Effector memory CD8-positive, alpha-beta T cell (primary cell): ENCODE measurements at regions not wholly inside any gene's neighbourhood (a gene's known extent, or its start where the extent isn't known, plus 50 kb on each side); places are given as distances from the start of the nearest gene placed in this dataset.
"Not testable (repeated sequence)": the region's sequence is repeated elsewhere in the genome, so short reads cannot be mapped to it uniquely, and the experiment has no call there.

Source experiments
- ATAC-seq: fragments of 150-1000 bp; cut with Tn5 transposase; replicated peaks from 2 replicates; pipeline ENCODE4 v1.10.0; 2021; ENCODE audit warnings: mild to moderate bottlenecking, moderate library complexity
- DNase-seq, 3 experiments: peaks; one replicate each; pipeline ENCODE4 v3.0.0; 2021
- H3K27ac Mint-ChIP-seq, 2 donors: one replicate each; pipeline ENCODE4 v1.8.0; 2022; ENCODE audit warnings: mild to moderate bottlenecking in 2 of 2, mixed read lengths in 2 of 2, moderate library complexity in 2 of 2
- H3K27me3 Mint-ChIP-seq, 2 donors: one replicate each; pipeline ENCODE4 v1.8.0; 2022; ENCODE audit warnings: mixed read lengths in 2 of 2
- H3K36me3 Mint-ChIP-seq: one replicate; pipeline ENCODE4 v1.8.0; 2022; ENCODE audit warnings: mild to moderate bottlenecking, moderate library complexity, mixed read lengths; ENCODE audit not compliant: insufficient read depth
- H3K4me1 Mint-ChIP-seq, 2 donors: one replicate each; pipeline ENCODE4 v1.8.0; 2022; ENCODE audit warnings: low read depth in 2 of 2, mixed read lengths in 2 of 2
- H3K4me3 Mint-ChIP-seq, 2 donors: one replicate each; pipeline ENCODE4 v1.8.0; 2022; ENCODE audit warnings: mild to moderate bottlenecking in 2 of 2, mixed read lengths in 2 of 2, moderate library complexity in 2 of 2
- H3K9me3 Mint-ChIP-seq, 2 donors: one replicate each; pipeline ENCODE4 v1.8.0; 2022; ENCODE audit warnings: mixed read lengths in 2 of 2

DNA sequence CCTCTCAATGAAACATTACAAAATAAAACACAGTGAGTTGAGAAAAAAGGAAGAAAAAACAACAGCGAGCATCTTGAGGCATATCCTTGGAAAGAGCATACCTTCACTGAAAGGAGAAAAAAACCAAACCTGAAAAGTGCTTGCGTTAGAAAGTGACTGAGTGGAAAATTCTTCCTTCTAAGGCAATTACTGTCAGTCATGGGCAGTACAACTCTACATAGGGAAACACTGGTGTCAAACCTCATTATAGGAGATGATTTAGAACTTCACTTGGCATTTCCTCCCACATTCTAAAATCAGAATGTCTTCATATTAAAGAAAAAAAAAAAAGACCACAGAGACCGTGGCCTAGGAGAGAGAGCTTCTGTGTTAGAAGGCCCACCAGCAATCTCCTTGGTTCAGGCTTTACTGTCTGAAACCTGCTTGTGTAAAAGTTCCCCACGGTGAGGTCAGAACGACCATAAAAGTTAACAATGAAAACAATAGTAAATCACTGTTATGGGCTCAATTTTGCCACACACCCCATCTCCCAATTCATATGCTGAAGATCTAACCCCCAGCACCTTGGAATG lies 91.1 kb upstream of the CRY1 start:
- no peaks in the 10 kb centered on the region for H3K36me3 Mint-ChIP-seq
- ATAC-seq (no peak), DNase-seq (no peak)

DNA sequence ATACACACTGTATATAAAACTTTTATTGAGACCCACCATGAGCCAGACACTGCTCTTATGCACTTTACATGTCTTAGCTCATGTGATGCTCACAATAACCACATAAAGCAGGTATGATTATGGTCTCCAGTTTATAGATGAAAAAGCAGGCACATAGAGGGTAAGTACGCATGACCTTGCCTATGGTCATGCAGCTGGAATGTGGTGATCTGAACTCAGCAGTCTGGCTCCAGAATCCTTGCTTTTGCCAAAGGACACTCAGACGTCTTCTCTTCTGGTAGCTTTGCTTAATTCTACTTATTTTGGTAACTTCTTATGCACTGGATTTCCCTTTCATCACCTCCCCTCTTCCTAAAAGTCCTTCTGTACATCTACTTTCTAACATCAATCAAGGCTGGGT lies 103.3 kb upstream of the CRY1 start:
- Mint-ChIP-seq H3K27me3 (peaks cover 18 to 25% of the 10 kb centered on the region in 2 donors), H3K27ac (no peak overlapping the region), H3K36me3 (no peaks in the 10 kb centered on the region), H3K4me1 (no peaks in the 10 kb centered on the region), H3K4me3 (no peak overlapping the region), H3K9me3 (peaks cover 0 to 1% of the 10 kb centered on the region in 2 donors)
- no peak for ATAC-seq
- DNase-seq = no peak

More for the DNA sequence above, 91.1 kb upstream of the CRY1 start:
- no peak overlapping the region for H3K4me3 Mint-ChIP-seq
- H3K4me1 Mint-ChIP-seq = no peaks in the 10 kb centered on the region
- H3K27ac Mint-ChIP-seq = peak overlapping the region in 1 of 2 donors; percentile 3
- peaks cover 27 to 55% of the 10 kb centered on the region in 2 donors for H3K27me3 Mint-ChIP-seq
- no peaks in the 10 kb centered on the region for H3K9me3 Mint-ChIP-seq

DNA sequence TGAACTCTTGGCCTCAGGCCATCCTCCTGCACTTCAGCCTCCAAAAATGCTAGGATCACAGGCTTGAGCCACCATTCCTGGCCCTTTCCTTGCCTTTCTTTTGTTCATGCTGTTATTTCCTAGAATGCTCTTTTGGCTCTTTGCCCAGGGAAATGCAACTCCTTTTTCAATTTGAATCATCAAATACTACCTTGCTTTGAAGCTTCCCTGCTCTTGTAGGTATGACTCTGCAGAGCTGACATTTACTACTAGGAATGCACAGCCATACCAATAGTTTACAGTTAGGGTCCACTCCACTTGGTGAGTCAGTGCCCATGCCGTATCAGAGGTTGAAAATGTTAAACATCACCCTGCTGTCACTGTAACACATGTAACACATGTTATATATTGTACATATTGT lies 107.0 kb upstream of the CRY1 start:
- H3K27me3 Mint-ChIP-seq = peaks cover 24 to 25% of the 10 kb centered on the region in 2 donors
- H3K4me1 Mint-ChIP-seq = no peaks in the 10 kb centered on the region
- no peak for DNase-seq
- no peaks in the 10 kb centered on the region for H3K36me3 Mint-ChIP-seq
- no peaks in the 10 kb centered on the region for H3K9me3 Mint-ChIP-seq
- H3K27ac Mint-ChIP-seq = no peak overlapping the region
- no peak overlapping the region for H3K4me3 Mint-ChIP-seq
- ATAC-seq = no peak

DNA sequence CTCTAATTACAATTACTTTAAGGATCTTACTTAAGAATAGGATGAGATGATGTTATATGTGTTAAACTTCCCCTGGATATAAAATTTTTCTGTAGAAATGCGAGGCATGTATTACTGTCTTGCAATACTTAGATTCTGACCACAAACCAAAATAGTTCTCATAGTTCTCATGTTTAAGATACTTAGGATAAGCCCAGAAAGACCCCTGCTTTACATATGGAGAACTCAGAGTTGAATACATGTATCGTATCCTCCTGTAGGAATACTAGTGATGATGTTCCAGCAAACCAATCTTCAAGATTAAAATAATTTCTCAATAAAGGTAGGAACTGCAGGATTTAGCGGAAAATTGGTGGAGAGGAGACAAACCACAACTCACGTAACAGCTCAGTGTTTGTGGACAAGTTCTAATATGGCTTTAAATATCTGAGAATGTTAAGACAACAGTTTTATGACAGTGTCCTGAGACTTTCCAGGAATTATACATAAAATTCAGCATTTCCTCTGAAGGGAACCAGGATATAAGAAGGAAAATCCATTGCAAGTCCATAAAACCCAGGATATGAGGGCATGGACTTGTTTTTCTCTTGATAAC lies 114.7 kb upstream of the CRY1 start:
- Mint-ChIP-seq H3K27me3 (peaks cover 37 to 56% of the 10 kb centered on the region in 2 donors), H3K4me1 (no peaks in the 10 kb centered on the region), H3K27ac (no peak overlapping the region), H3K4me3 (no peak overlapping the region), H3K9me3 (no peaks in the 10 kb centered on the region), H3K36me3 (no peaks in the 10 kb centered on the region)
- DNase-seq (no peak), ATAC-seq (no peak)

DNA sequence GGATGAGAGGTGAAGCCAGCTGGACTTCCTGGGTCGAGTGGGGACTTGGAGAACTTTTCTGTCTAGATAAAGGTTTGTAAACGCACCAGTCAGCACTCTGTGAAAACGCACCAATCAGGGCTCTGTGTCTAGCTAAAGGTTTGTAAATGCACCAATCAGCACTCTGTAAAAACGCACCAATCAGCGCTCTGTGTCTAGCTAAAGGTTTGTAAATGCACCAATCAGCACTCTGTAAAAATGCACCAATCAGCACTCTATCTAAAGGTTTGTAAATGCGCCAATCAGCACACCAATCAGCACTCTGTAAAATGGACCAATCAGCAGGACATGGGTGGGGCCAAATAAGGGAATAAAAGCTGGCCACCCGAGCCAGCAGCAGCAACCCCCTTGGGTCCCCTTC lies 116.4 kb upstream of the CRY1 start:
- not testable (repeated sequence) for H3K4me3 Mint-ChIP-seq, H3K27ac Mint-ChIP-seq, H3K4me1 Mint-ChIP-seq, H3K36me3 Mint-ChIP-seq, ATAC-seq, H3K9me3 Mint-ChIP-seq, DNase-seq
- peaks cover 37 to 56% of the 10 kb centered on the region in 2 donors for H3K27me3 Mint-ChIP-seq

DNA sequence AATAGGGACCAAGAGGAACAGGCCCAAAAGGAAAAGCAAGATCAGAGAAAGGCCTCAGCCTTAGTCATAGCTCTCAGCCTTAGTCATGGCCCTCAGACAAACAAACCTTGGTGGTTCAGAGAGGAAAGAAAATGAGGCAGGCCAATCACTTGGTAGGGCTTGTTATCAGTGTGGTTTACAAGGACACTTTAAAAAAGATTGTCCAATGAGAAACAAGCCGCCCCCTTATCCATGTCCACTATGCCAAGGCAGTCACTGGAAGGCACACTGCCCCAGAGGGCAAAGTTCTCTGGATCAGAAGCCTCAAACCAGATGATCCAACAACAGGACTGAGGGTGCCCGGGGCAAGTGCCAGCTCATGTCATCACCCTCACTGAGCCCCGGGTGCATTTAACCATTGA lies 121.0 kb upstream of the CRY1 start:
- H3K4me3 Mint-ChIP-seq, H3K9me3 Mint-ChIP-seq, DNase-seq, H3K36me3 Mint-ChIP-seq, ATAC-seq, H3K4me1 Mint-ChIP-seq, H3K27ac Mint-ChIP-seq: not testable (repeated sequence)
- peaks cover 28 to 29% of the 10 kb centered on the region in 2 donors for H3K27me3 Mint-ChIP-seq

DNA sequence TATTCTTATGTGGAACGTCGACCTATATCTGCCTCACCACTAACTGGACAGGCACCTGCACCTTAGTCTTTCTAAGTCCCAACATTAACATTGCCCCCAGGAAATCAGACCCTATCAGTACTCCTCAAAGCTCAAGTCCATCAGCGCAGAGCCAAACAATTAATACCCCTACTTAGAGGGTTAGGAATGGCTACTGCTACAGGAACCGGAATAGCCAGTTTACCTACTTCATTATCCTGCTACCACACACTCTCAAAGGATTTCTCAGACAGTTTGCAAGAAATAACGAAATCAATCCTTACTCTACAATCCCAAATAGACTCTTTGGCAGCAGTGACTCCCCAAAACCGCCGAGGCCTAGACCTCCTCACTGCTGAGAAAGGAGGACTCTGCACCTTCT lies 123.1 kb upstream of the CRY1 start:
- DNase-seq, H3K36me3 Mint-ChIP-seq, H3K4me3 Mint-ChIP-seq, H3K9me3 Mint-ChIP-seq, H3K27ac Mint-ChIP-seq, H3K4me1 Mint-ChIP-seq, ATAC-seq: not testable (repeated sequence)
- H3K27me3 Mint-ChIP-seq = peaks cover 20 to 29% of the 10 kb centered on the region in 2 donors

DNA sequence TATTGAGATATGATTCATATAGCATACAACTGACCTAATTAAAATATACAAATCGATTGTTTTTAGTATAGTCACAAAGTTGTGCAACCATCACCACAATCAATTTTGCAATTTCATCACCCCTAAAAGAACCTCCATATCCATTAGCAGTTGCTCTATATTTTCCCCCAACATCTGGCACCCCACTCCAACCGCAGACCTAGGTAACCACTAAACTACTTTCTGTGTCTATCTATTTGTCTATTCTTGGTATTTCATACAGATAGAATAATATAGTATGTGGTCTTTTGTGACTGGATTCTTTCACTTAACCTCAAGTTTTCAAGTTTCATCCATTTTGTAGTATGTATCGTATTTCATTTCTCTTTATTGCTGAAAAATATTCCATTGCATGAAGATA lies 126.0 kb upstream of the CRY1 start:
- H3K27me3 Mint-ChIP-seq = peaks cover 40 to 49% of the 10 kb centered on the region in 2 donors
- H3K27ac Mint-ChIP-seq = no peak overlapping the region
- no peaks in the 10 kb centered on the region for H3K4me1 Mint-ChIP-seq
- no peaks in the 10 kb centered on the region for H3K9me3 Mint-ChIP-seq
- DNase-seq (no peak), ATAC-seq (no peak)
- H3K36me3 Mint-ChIP-seq = no peaks in the 10 kb centered on the region
- no peak overlapping the region for H3K4me3 Mint-ChIP-seq

DNA sequence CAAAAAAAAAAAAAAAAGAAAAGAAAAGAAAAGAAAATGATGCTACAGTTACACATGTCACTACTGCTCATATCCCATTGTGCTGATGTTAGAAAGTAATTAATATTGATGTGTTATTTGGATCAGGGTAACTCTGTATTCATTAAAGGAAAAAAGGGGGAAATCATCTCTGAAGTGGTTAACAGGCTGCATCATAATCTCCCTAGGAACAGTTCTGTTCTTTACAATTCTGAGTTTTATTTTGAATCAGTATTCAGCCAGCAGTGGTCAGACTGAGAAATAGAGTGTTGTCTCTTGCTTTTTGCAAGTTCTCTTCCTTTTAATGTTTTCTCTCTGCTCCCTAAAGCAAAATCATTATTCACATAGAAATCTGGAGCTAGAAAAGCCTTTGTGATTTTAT lies 128.6 kb upstream of the CRY1 start:
- no peak overlapping the region for H3K4me3 Mint-ChIP-seq
- DNase-seq = no peak
- no peak for ATAC-seq
- H3K4me1 Mint-ChIP-seq = no peaks in the 10 kb centered on the region
- H3K27ac Mint-ChIP-seq = no peak overlapping the region
- H3K27me3 Mint-ChIP-seq = peaks cover 41 to 49% of the 10 kb centered on the region in 2 donors
- no peaks in the 10 kb centered on the region for H3K9me3 Mint-ChIP-seq
- H3K36me3 Mint-ChIP-seq = no peaks in the 10 kb centered on the region

DNA sequence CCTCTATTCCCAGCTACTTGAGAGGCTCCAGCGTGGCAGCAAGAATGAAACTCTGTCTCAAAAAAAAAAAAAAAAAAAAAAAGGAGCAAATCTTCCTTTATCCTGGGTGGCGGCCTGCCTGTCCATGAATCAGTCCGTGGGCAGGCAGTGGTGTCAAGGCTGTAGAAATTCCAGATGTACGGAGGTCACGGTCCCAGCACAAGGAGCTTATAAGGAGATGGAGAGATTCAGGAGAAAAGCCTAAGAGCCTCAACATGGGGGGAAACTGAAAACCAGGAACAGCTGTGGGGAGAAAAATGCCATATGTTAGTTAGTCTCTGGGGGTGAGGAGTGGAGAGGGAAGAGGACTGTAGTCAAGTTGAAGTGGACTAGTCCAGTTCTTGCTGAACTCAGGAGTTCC lies 130.5 kb upstream of the CRY1 start:
- no peak overlapping the region for H3K27ac Mint-ChIP-seq
- DNase-seq (no peak), ATAC-seq (no peak)
- no peaks in the 10 kb centered on the region for H3K9me3 Mint-ChIP-seq
- no peaks in the 10 kb centered on the region for H3K4me1 Mint-ChIP-seq
- peaks cover 41 to 49% of the 10 kb centered on the region in 2 donors for H3K27me3 Mint-ChIP-seq
- H3K4me3 Mint-ChIP-seq = no peak overlapping the region
- no peaks in the 10 kb centered on the region for H3K36me3 Mint-ChIP-seq

DNA sequence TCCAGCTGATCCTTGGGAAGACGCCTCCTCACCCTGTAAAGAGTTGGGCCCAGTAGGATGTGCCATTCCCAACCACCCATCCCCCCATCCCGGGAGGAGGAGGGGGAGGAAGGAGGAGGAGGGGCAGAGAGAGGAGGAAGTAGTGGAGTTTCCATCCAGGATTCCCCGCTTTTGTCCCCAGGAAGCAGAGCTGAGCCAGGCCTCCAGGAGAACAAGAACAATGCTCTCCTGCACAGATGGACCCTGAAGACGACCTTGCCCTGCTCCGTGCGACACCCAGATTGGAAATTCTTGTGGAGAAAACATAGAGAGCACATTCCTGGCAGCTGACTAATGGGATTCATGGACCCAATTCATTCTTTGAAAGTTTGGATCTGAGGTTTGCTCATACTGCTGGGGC lies 132.3 kb upstream of the CRY1 start:
- no peaks in the 10 kb centered on the region for H3K4me1 Mint-ChIP-seq
- no peak overlapping the region for H3K27ac Mint-ChIP-seq
- no peaks in the 10 kb centered on the region for H3K9me3 Mint-ChIP-seq
- no peak for ATAC-seq
- no peak for DNase-seq
- peaks cover 34 to 37% of the 10 kb centered on the region in 2 donors for H3K27me3 Mint-ChIP-seq
- no peak overlapping the region for H3K4me3 Mint-ChIP-seq
- H3K36me3 Mint-ChIP-seq = no peaks in the 10 kb centered on the region

DNA sequence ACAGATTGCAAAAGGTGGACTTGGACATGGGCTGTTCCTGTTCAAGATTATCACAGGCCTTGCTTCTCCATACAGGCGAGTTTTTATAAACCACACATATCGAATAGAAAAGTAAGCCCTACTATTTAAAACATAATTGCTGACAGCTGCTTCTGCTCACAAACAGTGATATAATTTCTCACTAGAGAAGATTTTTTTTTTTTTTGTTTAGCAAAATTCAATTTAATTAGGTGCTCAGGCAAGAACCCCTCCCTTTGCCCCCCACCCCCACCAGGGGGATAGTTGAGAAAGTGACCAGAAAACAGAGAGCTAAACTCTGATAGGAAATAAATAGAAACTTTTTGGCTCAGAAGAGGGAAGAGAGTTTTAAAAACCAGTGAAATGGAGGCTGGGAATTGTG lies 132.8 kb upstream of the CRY1 start:
- H3K9me3 Mint-ChIP-seq = no peaks in the 10 kb centered on the region
- DNase-seq (no peak), ATAC-seq (no peak)
- no peaks in the 10 kb centered on the region for H3K36me3 Mint-ChIP-seq
- no peak overlapping the region for H3K4me3 Mint-ChIP-seq
- H3K27ac Mint-ChIP-seq = no peak overlapping the region
- H3K27me3 Mint-ChIP-seq = peaks cover 29 to 32% of the 10 kb centered on the region in 2 donors
- no peaks in the 10 kb centered on the region for H3K4me1 Mint-ChIP-seq

DNA sequence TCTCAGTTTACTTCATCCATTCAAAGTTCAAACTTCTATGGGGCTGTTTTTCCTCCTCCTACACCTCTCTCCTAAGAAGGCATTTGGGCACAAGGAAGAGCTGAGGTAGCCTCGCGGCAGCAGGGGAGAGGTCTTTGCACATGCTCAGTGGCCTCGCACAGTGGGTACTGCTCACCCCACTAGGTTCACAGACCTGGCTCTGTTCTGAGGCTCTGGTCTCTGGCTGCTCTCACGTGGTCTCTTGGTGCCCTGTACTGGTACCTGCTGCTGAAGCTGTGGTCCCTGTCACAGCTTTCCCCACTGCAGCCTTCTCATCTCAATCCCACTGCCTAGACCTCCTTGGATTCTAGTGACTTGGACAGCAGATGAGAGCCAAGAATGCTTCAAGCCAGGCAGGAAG lies 134.7 kb upstream of the CRY1 start:
- ATAC-seq = no peak
- Mint-ChIP-seq H3K36me3 (no peaks in the 10 kb centered on the region), H3K27me3 (peaks cover 12 to 13% of the 10 kb centered on the region in 2 donors), H3K4me1 (no peaks in the 10 kb centered on the region), H3K4me3 (no peak overlapping the region), H3K27ac (no peak overlapping the region), H3K9me3 (no peaks in the 10 kb centered on the region)
- DNase-seq = no peak

DNA sequence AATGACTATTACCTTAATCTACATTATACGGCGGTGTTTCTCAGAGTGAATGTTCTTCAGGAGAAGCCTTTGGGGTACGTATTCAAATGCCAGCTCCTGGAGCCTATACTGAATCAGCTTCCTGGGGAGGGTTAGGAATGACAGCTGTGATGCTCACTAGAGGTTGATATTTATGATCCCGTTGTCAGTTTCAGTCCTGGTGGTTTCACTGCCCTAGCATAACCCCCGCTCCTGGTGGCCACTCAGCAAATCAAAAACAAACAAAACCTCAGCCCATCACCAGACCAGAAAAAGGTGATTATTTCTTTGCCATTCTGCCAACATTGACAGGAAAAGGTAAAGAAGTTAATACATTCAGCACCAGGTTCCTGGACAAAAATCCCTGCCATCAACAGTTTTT lies 136.5 kb upstream of the CRY1 start:
- Mint-ChIP-seq H3K27me3 (peaks cover 0 to 4% of the 10 kb centered on the region in 2 donors), H3K4me3 (no peak overlapping the region), H3K9me3 (no peaks in the 10 kb centered on the region), H3K4me1 (no peaks in the 10 kb centered on the region), H3K36me3 (no peaks in the 10 kb centered on the region), H3K27ac (no peak overlapping the region)
- DNase-seq = no peak
- no peak for ATAC-seq
